ENCODE measurements at regions not wholly inside any gene's neighbourhood (a gene's known extent, or its start where the extent isn't known, plus 50 kb on each side); places are given as distances from the start of the nearest gene placed in this dataset.
"Not testable (repeated sequence)": the region's sequence is repeated elsewhere in the genome, so short reads cannot be mapped to it uniquely, and the experiment has no call there.

GRCh38 chr7:125436220-125436619 lies 506.6 kb upstream of the POT1 start:
- no peak for DNase-seq

- no peak for DNase-seq
These were observed 501.7 kb upstream of the POT1 start for GRCh38 chr7:125431349-125431748.

- no peak for DNase-seq
These were observed 500.4 kb upstream of the POT1 start for GRCh38 chr7:125430013-125430412.

- no peak for DNase-seq
These were observed 498.1 kb upstream of the POT1 start for GRCh38 chr7:125427676-125428075.

GRCh38 chr7:125425506-125425905 lies 495.9 kb upstream of the POT1 start:
- DNase-seq: no peak

- no peak for DNase-seq
These were observed 495.1 kb upstream of the POT1 start for GRCh38 chr7:125424721-125425120.

- DNase-seq: no peak
These were observed 494.0 kb upstream of the POT1 start for GRCh38 chr7:125423458-125424155.

- not testable (repeated sequence) for DNase-seq
These were observed 491.8 kb upstream of the POT1 start for GRCh38 chr7:125421407-125421806.

- DNase-seq: no peak
These were observed 483.5 kb upstream of the POT1 start for GRCh38 chr7:125412890-125413665.

GRCh38 chr7:125409921-125410320 lies 480.3 kb upstream of the POT1 start:
- DNase-seq: no peak

- no peak for DNase-seq
These were observed 476.5 kb upstream of the POT1 start for GRCh38 chr7:125406111-125406510.

- DNase-seq: no peak
These were observed 469.8 kb upstream of the POT1 start for GRCh38 chr7:125399408-125399807.

GRCh38 chr7:125396466-125397151 lies 467.0 kb upstream of the POT1 start:
- DNase-seq: no peak

- DNase-seq: no peak
These were observed 462.3 kb upstream of the POT1 start for GRCh38 chr7:125391921-125392320.

- no peak for DNase-seq
These were observed 461.4 kb upstream of the POT1 start for GRCh38 chr7:125390981-125391380.

GRCh38 chr7:125386211-125386610 lies 456.6 kb upstream of the POT1 start:
- DNase-seq: no peak

- DNase-seq: no peak
These were observed 453.7 kb upstream of the POT1 start for GRCh38 chr7:125383324-125383723.

GRCh38 chr7:125382401-125382800 lies 452.8 kb upstream of the POT1 start:
- no peak for DNase-seq

GRCh38 chr7:125375942-125376341 lies 446.3 kb upstream of the POT1 start:
- no peak for DNase-seq

- no peak for DNase-seq
These were observed 440.9 kb upstream of the POT1 start for GRCh38 chr7:125370502-125370901.

- DNase-seq: no peak
These were observed 434.2 kb upstream of the POT1 start for GRCh38 chr7:125363873-125364272.

GRCh38 chr7:125358551-125359167 lies 429.0 kb upstream of the POT1 start:
- no peak for DNase-seq

GRCh38 chr7:125357676-125358455 lies 428.2 kb upstream of the POT1 start:
- no peak for DNase-seq

Data from NCI-H2029 treated with DMSO at 0.1 percent for 48 hours (cell line).